ENCODE measurements at regions not wholly inside any gene's neighbourhood (a gene's known extent, or its start where the extent isn't known, plus 50 kb on each side); places are given as distances from the start of the nearest gene placed in this dataset.

DNA sequence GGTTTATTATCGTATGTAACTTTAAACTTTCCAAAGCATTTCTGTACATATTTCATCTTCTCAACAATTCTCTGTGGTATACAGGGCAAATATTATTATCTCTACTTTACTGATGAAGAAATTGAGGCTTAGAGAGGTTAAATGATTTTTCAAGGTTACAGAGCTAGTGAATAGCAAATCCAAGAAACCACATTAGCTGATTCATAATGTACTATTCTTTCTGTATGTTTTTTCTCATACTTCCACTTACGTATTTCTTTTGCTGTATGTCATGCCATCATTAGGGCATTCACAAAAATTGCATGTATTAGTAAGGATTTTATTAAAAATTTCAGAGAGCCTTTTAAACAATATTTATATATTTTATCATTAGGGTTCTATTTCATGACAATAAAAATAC is 372.4 kb upstream of the DMAC1 start:
- no peak for TF ChIP-seq POLR2AphosphoS5 (IDR thresholded peaks at IDR 0.05)
- TF ChIP-seq CTCF (IDR thresholded peaks at IDR 0.05): no peak
- TF ChIP-seq POLR2A (IDR thresholded peaks at IDR 0.05): no peak

All from gastroesophageal sphincter (tissue), 3 donors.